Esophagus muscularis mucosa (tissue), 4 donors: ENCODE measurements at regions not wholly inside any gene's neighbourhood (a gene's known extent, or its start where the extent isn't known, plus 50 kb on each side); places are given as distances from the start of the nearest gene placed in this dataset.
A peak's percentile ranks its signal among the peaks of the same experiment; 100 is the strongest.

Experiments used
- DNase-seq: peaks from one replicate; pipeline ENCODE4 v3.0.0-alpha.2; 2017; ENCODE audit errors: extremely low spot score
- H3K27ac ChIP-seq, 4 donors: fragments of 200-600 bp; sonication (generic); replicated peaks in 1 of 4; 1 replicate in 3 of 4; 2 replicates in 1 of 4; pipeline ENCODE4 v1.5.1; 2016 to 2019; ENCODE audit warnings: mild to moderate bottlenecking in 1 of 4
- H3K27me3 ChIP-seq, 4 donors: fragments of 200-600 bp; sonication (generic); one replicate each; pipeline versions ENCODE4 v1.5.1 to v1.6.0; 2016 to 2019
- H3K36me3 ChIP-seq, 4 donors: fragments of 200-600 bp; sonication (generic); one replicate each; pipeline ENCODE4 v1.5.1; 2016 to 2019
- H3K4me1 ChIP-seq, 4 donors: fragments of 200-600 bp; sonication (generic); one replicate each; pipeline ENCODE4 v1.5.1; 2016 to 2019
- H3K4me3 ChIP-seq, 4 donors: fragments of 200-600 bp; sonication (generic); 1 replicate in 2 of 4; 2 replicates in 2 of 4; pipeline ENCODE4 v1.5.1; 2016 to 2019; ENCODE audit warnings: mild to moderate bottlenecking in 4 of 4, moderate library complexity in 1 of 4
- H3K9me3 ChIP-seq, 4 donors: fragments of 200-600 bp; sonication (generic); 1 replicate in 3 of 4; 2 replicates in 1 of 4; pipeline ENCODE4 v1.5.1; 2016 to 2019
- EP300 ChIP-seq: sonication (generic); formaldehyde crosslinking; IDR thresholded peaks from one replicate; pipeline ENCODE4 v1.6.1; 2017; ENCODE audit warnings: antibody characterized with exemption
- POLR2A ChIP-seq: fragments of 450-650 bp; IDR thresholded peaks from one replicate; pipeline ENCODE4 v1.6.1; 2017; ENCODE audit warnings: antibody characterized with exemption, moderate library complexity, mild to moderate bottlenecking, low read depth
- POLR2AphosphoS5 ChIP-seq, 2 donors: sonication (generic); formaldehyde crosslinking; IDR thresholded peaks; one replicate each; pipeline ENCODE4 v1.6.1; 2017; ENCODE audit warnings: antibody characterized with exemption in 2 of 2
- WGBS: methylation state at CpG from one replicate; pipeline ENCODE4 v1.1.5; 2018; 5-methylcytosine and 5-hydroxymethylcytosine counted together
- intact Hi-C: fragments of 100-400 bp; cut with DNase I; formaldehyde crosslinking; loops from one replicate; pipeline ENCODE4 v1.15.1; 2023
- TF ChIP-seq, protein P1 (sequence below), 3 experiments: fragments of 200-600 bp in 2 of 3; fragments of 450-650 bp in 1 of 3; sonication (generic) in 2 of 3; IDR thresholded peaks; one replicate each; pipeline ENCODE4 v1.5.1; 2017 to 2019; ENCODE audit warnings: antibody characterized with exemption in 3 of 3, mild to moderate bottlenecking in 2 of 3, moderate library complexity in 1 of 3

DNA sequence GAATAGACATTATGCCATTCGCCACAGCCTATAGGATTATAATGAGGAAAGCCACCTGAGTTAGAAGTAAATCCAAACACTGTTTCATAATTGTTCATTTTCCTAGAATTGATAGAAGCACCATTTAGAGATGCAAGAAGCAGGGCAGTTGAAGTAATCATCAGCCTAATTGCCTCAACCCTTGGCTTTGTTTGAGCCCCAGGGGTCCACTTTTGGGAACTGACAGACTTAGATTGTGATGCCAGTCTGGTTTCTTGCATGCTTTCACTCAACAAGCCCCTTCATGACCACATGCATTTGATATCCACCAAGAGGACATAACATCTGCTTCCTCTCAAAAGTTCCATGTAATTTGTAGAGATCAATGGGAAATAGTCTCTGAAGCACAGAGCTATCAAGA lies 97.2 kb upstream of the COL8A1 start:
- DNase-seq = no peak
- Histone ChIP-seq H3K4me1 (peaks cover 0 to 19% (median 5%) of the 10 kb centered on the region in 4 donors), H3K27ac (no peak overlapping the region), H3K27me3 (no peaks in the 10 kb centered on the region), H3K9me3 (no peaks in the 10 kb centered on the region), H3K36me3 (no peaks in the 10 kb centered on the region), H3K4me3 (no peak overlapping the region)
- intact Hi-C loops = no loop called here
- TF ChIP-seq EP300 (no peak), POLR2A (no peak), POLR2AphosphoS5 (IDR thresholded peaks at IDR 0.05) (no peak)
- TF ChIP-seq, protein P1, sequence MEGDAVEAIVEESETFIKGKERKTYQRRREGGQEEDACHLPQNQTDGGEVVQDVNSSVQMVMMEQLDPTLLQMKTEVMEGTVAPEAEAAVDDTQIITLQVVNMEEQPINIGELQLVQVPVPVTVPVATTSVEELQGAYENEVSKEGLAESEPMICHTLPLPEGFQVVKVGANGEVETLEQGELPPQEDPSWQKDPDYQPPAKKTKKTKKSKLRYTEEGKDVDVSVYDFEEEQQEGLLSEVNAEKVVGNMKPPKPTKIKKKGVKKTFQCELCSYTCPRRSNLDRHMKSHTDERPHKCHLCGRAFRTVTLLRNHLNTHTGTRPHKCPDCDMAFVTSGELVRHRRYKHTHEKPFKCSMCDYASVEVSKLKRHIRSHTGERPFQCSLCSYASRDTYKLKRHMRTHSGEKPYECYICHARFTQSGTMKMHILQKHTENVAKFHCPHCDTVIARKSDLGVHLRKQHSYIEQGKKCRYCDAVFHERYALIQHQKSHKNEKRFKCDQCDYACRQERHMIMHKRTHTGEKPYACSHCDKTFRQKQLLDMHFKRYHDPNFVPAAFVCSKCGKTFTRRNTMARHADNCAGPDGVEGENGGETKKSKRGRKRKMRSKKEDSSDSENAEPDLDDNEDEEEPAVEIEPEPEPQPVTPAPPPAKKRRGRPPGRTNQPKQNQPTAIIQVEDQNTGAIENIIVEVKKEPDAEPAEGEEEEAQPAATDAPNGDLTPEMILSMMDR (IDR thresholded peaks at IDR 0.05) = no peak
- 76% methylated on average over 1 of the region's 1 CpG for WGBS

DNA sequence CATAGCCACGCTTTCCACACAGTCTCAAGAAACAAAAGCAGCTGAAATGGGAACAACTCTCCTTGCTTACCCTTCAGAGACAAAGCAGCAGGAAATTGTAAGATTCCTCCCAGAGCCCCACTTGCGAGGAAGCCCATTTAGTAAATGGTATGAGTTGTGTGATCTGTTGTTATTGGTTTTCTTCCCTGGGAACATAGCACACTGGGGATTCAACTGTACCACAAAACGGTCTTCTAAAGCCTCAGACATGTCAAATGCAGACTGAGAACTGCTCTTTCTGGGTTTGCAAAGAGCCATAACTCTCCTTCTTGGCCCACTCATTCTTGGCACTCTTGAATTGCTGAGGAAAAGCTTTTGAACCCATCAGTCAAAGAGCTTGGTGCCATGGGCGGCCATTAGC lies 101.0 kb upstream of the COL8A1 start:
- Histone ChIP-seq H3K4me1 (peaks cover 0 to 4% (median 0%) of the 10 kb centered on the region in 4 donors), H3K27me3 (no peaks in the 10 kb centered on the region), H3K4me3 (no peak overlapping the region), H3K9me3 (no peaks in the 10 kb centered on the region), H3K27ac (no peak overlapping the region), H3K36me3 (no peaks in the 10 kb centered on the region)
- WGBS = 85% methylated on average over 4 of the region's 4 CpGs
- intact Hi-C loops = no loop called here
- no peak for TF ChIP-seq POLR2A
- TF ChIP-seq POLR2AphosphoS5 (IDR thresholded peaks at IDR 0.05) = no peak
- TF ChIP-seq, protein P1 (IDR thresholded peaks at IDR 0.05) = no peak
- no peak for TF ChIP-seq EP300
- DNase-seq = no peak

DNA sequence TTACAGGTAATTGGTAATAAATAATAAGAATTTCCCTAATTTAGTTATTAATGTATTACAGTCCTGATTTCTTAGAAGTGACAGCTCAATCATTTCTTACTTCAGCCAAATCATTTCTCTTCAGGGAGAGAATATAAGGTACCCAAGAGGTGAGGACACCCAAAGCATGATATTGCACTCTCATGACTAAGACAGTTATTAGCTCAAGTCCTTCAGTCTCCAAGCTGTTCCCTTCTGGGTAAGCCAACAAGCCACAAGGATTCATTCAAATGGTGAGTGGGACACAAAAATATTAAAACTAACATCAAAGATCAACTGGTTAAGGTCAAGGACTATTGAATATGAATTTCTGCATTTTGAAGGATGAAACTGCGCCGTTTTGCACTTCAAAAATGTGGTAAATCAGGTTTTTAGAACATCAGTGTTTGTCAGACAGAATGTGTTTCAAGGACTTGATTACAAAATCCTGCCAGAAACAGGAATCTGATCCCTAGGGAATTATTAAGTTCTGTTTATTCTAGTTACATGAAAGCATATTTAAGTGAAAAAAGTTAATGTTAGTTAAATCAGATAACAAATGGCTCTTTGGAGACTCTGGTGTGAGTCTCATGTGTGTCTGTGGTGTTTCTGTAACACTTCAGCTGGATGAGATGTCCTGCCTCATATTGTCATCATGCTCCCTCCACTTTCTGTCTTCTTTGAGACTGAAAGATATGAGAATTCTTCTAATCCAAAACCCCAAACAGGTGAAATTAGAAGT lies 101.7 kb upstream of the COL8A1 start:
- DNase-seq = no peak
- no peaks in the 10 kb centered on the region for H3K27me3 ChIP-seq
- H3K4me1 ChIP-seq = peaks cover 0 to 4% (median 0%) of the 10 kb centered on the region in 4 donors
- WGBS = 57% methylated on average over 2 of the region's 2 CpGs
- no peak for TF ChIP-seq POLR2AphosphoS5 (IDR thresholded peaks at IDR 0.05)
- H3K36me3 ChIP-seq = no peaks in the 10 kb centered on the region
- intact Hi-C loops = no loop called here
- no peaks in the 10 kb centered on the region for H3K9me3 ChIP-seq
- H3K27ac ChIP-seq = no peak overlapping the region
- H3K4me3 ChIP-seq = no peak overlapping the region

DNA sequence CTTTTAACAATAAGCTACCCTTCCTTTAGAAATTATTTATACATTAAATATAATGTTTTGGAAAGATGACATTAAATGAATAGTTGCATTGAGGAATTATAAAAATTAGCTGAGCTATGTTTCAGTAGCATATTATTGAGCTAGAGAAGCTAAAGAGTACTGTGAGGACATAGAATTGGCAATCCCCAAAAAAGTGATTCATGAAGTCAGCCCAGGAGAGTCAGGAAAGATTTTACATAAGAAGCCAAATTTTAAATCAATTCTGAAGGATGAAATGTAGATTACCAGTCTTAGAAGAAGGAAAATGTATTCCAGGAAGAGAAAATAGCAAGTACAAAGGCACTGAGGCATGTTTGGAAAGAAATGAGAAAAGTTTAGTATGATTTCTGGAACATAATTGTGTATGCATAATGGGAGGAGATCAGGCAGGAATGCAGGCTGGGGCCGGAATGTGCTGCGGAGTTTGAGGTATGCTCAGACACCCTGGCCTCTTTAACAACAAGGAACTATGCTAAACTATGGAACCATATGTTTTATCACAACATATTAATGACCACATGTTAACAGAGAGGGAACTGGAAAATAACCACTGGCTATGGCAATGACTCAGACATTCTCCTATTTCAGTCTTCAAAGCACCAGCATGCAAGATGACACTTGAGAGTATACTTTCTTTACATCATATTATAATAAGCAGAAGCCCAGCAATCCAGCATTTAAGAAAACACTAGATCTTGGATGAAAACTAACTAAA lies 103.3 kb upstream of the COL8A1 start:
- no peak overlapping the region for H3K4me3 ChIP-seq
- H3K36me3 ChIP-seq = no peaks in the 10 kb centered on the region
- peaks cover 0 to 4% (median 0%) of the 10 kb centered on the region in 4 donors for H3K4me1 ChIP-seq
- no peaks in the 10 kb centered on the region for H3K9me3 ChIP-seq
- no peak for DNase-seq
- H3K27ac ChIP-seq = no peak overlapping the region
- 76% methylated on average over 2 of the region's 2 CpGs for WGBS
- H3K27me3 ChIP-seq = no peaks in the 10 kb centered on the region
- intact Hi-C loops = no loop called here
- TF ChIP-seq POLR2AphosphoS5 (IDR thresholded peaks at IDR 0.05) (no peak), POLR2A (no peak), EP300 (no peak)
- TF ChIP-seq, protein P1 (IDR thresholded peaks at IDR 0.05) = no peak

DNA sequence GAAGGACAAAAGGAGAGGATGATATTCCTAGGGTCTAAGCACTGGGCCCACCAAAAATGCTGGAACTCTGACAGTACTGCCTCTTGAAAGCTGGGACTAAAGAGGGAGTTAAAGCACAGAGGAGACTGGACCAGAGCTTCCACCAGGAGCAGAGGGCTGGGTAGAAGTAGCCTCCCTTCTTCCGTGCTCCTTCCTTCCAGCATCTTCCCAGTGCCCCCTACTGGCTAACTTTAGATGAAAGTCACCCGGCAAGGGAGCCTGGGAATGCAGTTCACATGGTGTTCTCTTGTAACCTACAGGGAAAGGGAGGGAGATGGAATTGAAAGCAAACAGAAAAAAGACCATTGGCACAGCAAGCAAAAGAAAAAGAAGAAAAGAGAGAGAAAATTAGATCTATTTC lies 106.1 kb upstream of the COL8A1 start:
- Histone ChIP-seq H3K4me1 (peaks cover 0 to under 1% (median 0%) of the 10 kb centered on the region in 4 donors), H3K27me3 (no peaks in the 10 kb centered on the region), H3K27ac (no peak overlapping the region), H3K36me3 (no peaks in the 10 kb centered on the region), H3K4me3 (no peak overlapping the region), H3K9me3 (no peaks in the 10 kb centered on the region)
- WGBS = 67% methylated on average over 2 of the region's 2 CpGs
- TF ChIP-seq, protein P1 (IDR thresholded peaks at IDR 0.05) = peak in 2 of 3 experiments; percentile 23 to 54
- TF ChIP-seq POLR2AphosphoS5 (IDR thresholded peaks at IDR 0.05) = no peak
- intact Hi-C loops = no loop called here
- no peak for DNase-seq
